Prostate gland (tissue), 2 donors: ENCODE measurements at regions not wholly inside any gene's neighbourhood (a gene's known extent, or its start where the extent isn't known, plus 50 kb on each side); places are given as distances from the start of the nearest gene placed in this dataset.
"Not testable (repeated sequence)": the region's sequence is repeated elsewhere in the genome, so short reads cannot be mapped to it uniquely, and the experiment has no call there.

Experiments
- POLR2A ChIP-seq: fragments of 450-650 bp; IDR thresholded peaks from one replicate; pipeline ENCODE4 v1.6.1; 2016; ENCODE audit warnings: antibody characterized with exemption, mild to moderate bottlenecking
- POLR2AphosphoS5 ChIP-seq: sonication (generic); formaldehyde crosslinking; IDR thresholded peaks from one replicate; pipeline ENCODE4 v1.6.1; 2017; ENCODE audit warnings: antibody characterized with exemption
- TF ChIP-seq, protein P1 (sequence below), 4 experiments: fragments of 200-600 bp in 2 of 4; fragments of 450-650 bp in 2 of 4; sonication (generic) in 2 of 4; IDR thresholded peaks; 1 replicate in 3 of 4; 2 replicates in 1 of 4; pipeline ENCODE4 v1.5.1; 2016 to 2019; ENCODE audit warnings: antibody characterized with exemption in 4 of 4, mild to moderate bottlenecking in 2 of 4, moderate library complexity in 2 of 4

- not testable (repeated sequence) for TF ChIP-seq POLR2AphosphoS5, POLR2A
- TF ChIP-seq, protein P1, sequence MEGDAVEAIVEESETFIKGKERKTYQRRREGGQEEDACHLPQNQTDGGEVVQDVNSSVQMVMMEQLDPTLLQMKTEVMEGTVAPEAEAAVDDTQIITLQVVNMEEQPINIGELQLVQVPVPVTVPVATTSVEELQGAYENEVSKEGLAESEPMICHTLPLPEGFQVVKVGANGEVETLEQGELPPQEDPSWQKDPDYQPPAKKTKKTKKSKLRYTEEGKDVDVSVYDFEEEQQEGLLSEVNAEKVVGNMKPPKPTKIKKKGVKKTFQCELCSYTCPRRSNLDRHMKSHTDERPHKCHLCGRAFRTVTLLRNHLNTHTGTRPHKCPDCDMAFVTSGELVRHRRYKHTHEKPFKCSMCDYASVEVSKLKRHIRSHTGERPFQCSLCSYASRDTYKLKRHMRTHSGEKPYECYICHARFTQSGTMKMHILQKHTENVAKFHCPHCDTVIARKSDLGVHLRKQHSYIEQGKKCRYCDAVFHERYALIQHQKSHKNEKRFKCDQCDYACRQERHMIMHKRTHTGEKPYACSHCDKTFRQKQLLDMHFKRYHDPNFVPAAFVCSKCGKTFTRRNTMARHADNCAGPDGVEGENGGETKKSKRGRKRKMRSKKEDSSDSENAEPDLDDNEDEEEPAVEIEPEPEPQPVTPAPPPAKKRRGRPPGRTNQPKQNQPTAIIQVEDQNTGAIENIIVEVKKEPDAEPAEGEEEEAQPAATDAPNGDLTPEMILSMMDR (IDR thresholded peaks at IDR 0.05) = not testable (repeated sequence)
Measured at GRCh38 chr7:106714590-106715442, 53.9 kb upstream of the CCDC71L start.
